H1 (cell line): ENCODE measurements at regions not wholly inside any gene's neighbourhood (a gene's known extent, or its start where the extent isn't known, plus 50 kb on each side); places are given as distances from the start of the nearest gene placed in this dataset.

Experiments
- CTCF ChIA-PET: fragments of 300-600 bp; sonication (Branson Sonifier 250); formaldehyde crosslinking; loops from one replicate; lab custom pipeline; 2021; ENCODE audit not compliant: partially characterized antibody; lab: Charles Lee
- POLR2A ChIA-PET: fragments of 300-600 bp; sonication (Branson Sonifier 250); formaldehyde crosslinking; loops from one replicate; lab custom pipeline; 2021; ENCODE audit warnings: inconsistent platforms; ENCODE audit not compliant: partially characterized antibody; lab: Charles Lee
- DNase-seq, 2 experiments: peaks; one replicate each; pipeline versions ENCODE4 v3.0.0 to v3.0.0-alpha.2; 2010 to 2022; ENCODE audit warnings: low spot score in 2 of 2, low read depth in 1 of 2, mixed read lengths in 1 of 2
- FAIRE-seq: peaks from 2 replicates; lab custom pipeline; 2011; peaks lifted over from hg19 to GRCh38; lab: Jason Lieb, UNC
- H2AFZ ChIP-seq: 2 replicates; pipeline ENCODE4 v1.8.1; 2012; ENCODE audit warnings: low read length, inconsistent platforms
- H2AK5ac ChIP-seq: 2 replicates; pipeline ENCODE4 v1.6.1; 2013; ENCODE audit warnings: low read depth, low read length
- H2BK120ac ChIP-seq: replicated peaks from 2 replicates; pipeline ENCODE3; 2013; ENCODE audit warnings: low read depth, low read length, inconsistent platforms
- H2BK12ac ChIP-seq: 2 replicates; pipeline ENCODE4 v1.6.1; 2013; ENCODE audit warnings: low read depth, low read length
- H2BK15ac ChIP-seq: 2 replicates; pipeline ENCODE4 v1.6.1; 2013; ENCODE audit warnings: low read length
- H2BK20ac ChIP-seq: 2 replicates; pipeline ENCODE4 v1.6.1; 2013; ENCODE audit warnings: low read length
- H2BK5ac ChIP-seq: 2 replicates; pipeline ENCODE4 v1.6.1; 2013; ENCODE audit warnings: low read depth, low read length
- H3K14ac ChIP-seq: 2 replicates; pipeline ENCODE4 v1.6.1; 2013; ENCODE audit warnings: inconsistent platforms; ENCODE audit not compliant: insufficient read length
- H3K18ac ChIP-seq: 2 replicates; pipeline ENCODE4 v1.6.1; 2013; ENCODE audit warnings: low read length; ENCODE audit errors: extremely low read depth
- H3K23ac ChIP-seq: 2 replicates; pipeline ENCODE4 v1.6.1; 2013; ENCODE audit warnings: inconsistent platforms; ENCODE audit not compliant: insufficient read length
- H3K23me2 ChIP-seq: 2 replicates; pipeline ENCODE4 v1.6.1; 2013; ENCODE audit warnings: low read depth, low read length
- H3K27ac ChIP-seq: 2 replicates; pipeline ENCODE4 v1.6.1; 2011; ENCODE audit warnings: low read depth, low read length, inconsistent platforms
- H3K27me3 ChIP-seq, 4 experiments: replicated peaks in 1 of 4; 1 replicate in 1 of 4; 2 replicates in 3 of 4; pipeline versions ENCODE4 v1.6.1 to v1.8.1; 2011 to 2013; ENCODE audit warnings: low read length in 3 of 4, mild to moderate bottlenecking in 3 of 4, inconsistent platforms in 2 of 4, mixed read lengths in 2 of 4, moderate library complexity in 1 of 4; ENCODE audit not compliant: control insufficient read depth in 3 of 4, insufficient read depth in 3 of 4; ENCODE audit errors: extremely low read depth in 1 of 4
- H3K36me3 ChIP-seq, 4 experiments: 2 replicates each; pipeline versions ENCODE4 v1.6.1 to v1.8.1; 2011 to 2013; ENCODE audit warnings: mild to moderate bottlenecking in 4 of 4, low read length in 3 of 4, moderate library complexity in 2 of 4, control low read depth in 1 of 4, inconsistent platforms in 1 of 4; ENCODE audit not compliant: insufficient read depth in 4 of 4, control insufficient read depth in 2 of 4
- H3K4ac ChIP-seq: replicated peaks from 2 replicates; pipeline ENCODE3; 2013; ENCODE audit warnings: low read length, low read depth, mixed read lengths, inconsistent platforms; ENCODE audit not compliant: insufficient read length
- H3K4me1 ChIP-seq, 4 experiments: replicated peaks in 1 of 4; 1 replicate in 1 of 4; 2 replicates in 3 of 4; pipeline versions ENCODE4 v1.6.1 to v1.8.1; 2011 to 2013; ENCODE audit warnings: low read length in 3 of 4, inconsistent platforms in 2 of 4, mixed read lengths in 1 of 4; ENCODE audit not compliant: insufficient read depth in 4 of 4, control insufficient read depth in 3 of 4
- H3K4me2 ChIP-seq, 2 experiments: 2 replicates each; pipeline versions ENCODE4 v1.6.1 to v1.8.1; 2011 to 2013; ENCODE audit warnings: low read depth in 2 of 2, low read length in 2 of 2, control low read depth in 1 of 2, inconsistent platforms in 1 of 2, mild to moderate bottlenecking in 1 of 2; ENCODE audit not compliant: insufficient read depth in 1 of 2
- H3K4me3 ChIP-seq, 4 experiments: fragments of 200-600, 300-600 bp in 1 of 4; sonication (generic), shearing (Covaris generic), sonication (Bioruptor Twin) in 1 of 4; 2 replicates each; pipeline versions ENCODE4 v1.5.1 to v1.8.1; 2011 to 2016; ENCODE audit warnings: low read length in 4 of 4, low read depth in 3 of 4, control low read depth in 2 of 4, inconsistent platforms in 2 of 4, mild to moderate bottlenecking in 2 of 4, mixed read lengths in 1 of 4, moderate library complexity in 1 of 4; ENCODE audit not compliant: insufficient read depth in 2 of 4; ENCODE audit errors: extremely low read depth in 1 of 4
- H3K56ac ChIP-seq: replicated peaks from 2 replicates; pipeline ENCODE3; 2013; ENCODE audit warnings: low read depth, mild to moderate bottlenecking, mixed read lengths, low read length, inconsistent platforms; ENCODE audit not compliant: insufficient read length
- H3K79me1 ChIP-seq: 2 replicates; pipeline ENCODE4 v1.6.1; 2013; ENCODE audit warnings: low read depth, low read length, control low read depth
- H3K79me2 ChIP-seq, 2 experiments: 2 replicates each; pipeline versions ENCODE4 v1.6.1 to v1.8.1; 2012 to 2013; ENCODE audit warnings: low read length in 2 of 2, mild to moderate bottlenecking in 2 of 2, inconsistent platforms in 1 of 2; ENCODE audit not compliant: insufficient read depth in 2 of 2, control insufficient read depth in 1 of 2
- H3K9ac ChIP-seq, 4 experiments: replicated peaks in 1 of 4; 1 replicate in 1 of 4; 2 replicates in 3 of 4; pipeline versions ENCODE4 v1.6.1 to v1.8.1; 2011 to 2013; ENCODE audit warnings: low read depth in 3 of 4, low read length in 3 of 4, control low read depth in 2 of 4, mild to moderate bottlenecking in 2 of 4, moderate library complexity in 2 of 4, inconsistent platforms in 1 of 4; ENCODE audit errors: extremely low read depth in 1 of 4
- H3K9me3 ChIP-seq, 2 experiments: 2 replicates each; pipeline versions ENCODE4 v1.6.1 to v1.8.1; 2012 to 2013; ENCODE audit warnings: mild to moderate bottlenecking in 2 of 2, moderate library complexity in 2 of 2, control low read depth in 1 of 2, inconsistent platforms in 1 of 2, low read depth in 1 of 2, low read length in 1 of 2, mixed read lengths in 1 of 2; ENCODE audit not compliant: insufficient read depth in 2 of 2
- H4K20me1 ChIP-seq, 2 experiments: replicated peaks in 1 of 2; 2 replicates each; pipeline versions ENCODE3 to v1.8.1; 2011 to 2013; ENCODE audit warnings: inconsistent platforms in 2 of 2, low read length in 2 of 2, mild to moderate bottlenecking in 1 of 2; ENCODE audit not compliant: insufficient read depth in 2 of 2, control insufficient read depth in 1 of 2
- H4K5ac ChIP-seq: 2 replicates; pipeline ENCODE4 v1.6.1; 2013; ENCODE audit warnings: low read length, low read depth, mixed read lengths, inconsistent platforms; ENCODE audit not compliant: insufficient read length
- H4K8ac ChIP-seq: 2 replicates; pipeline ENCODE4 v1.8.0; 2013; ENCODE audit warnings: mild to moderate bottlenecking, moderate library complexity, low read length, inconsistent platforms; ENCODE audit not compliant: insufficient read depth; ENCODE audit errors: extremely low read depth
- H4K91ac ChIP-seq: replicated peaks from 2 replicates; pipeline ENCODE3; 2013; ENCODE audit warnings: low read length, mixed read lengths, inconsistent platforms; ENCODE audit not compliant: insufficient read length
- CBX5 ChIP-seq: fragments of 300-800, 300-1000 bp; sonication (generic); IDR thresholded peaks from 2 replicates; pipeline ENCODE4 v1.7.1; 2016; ENCODE audit warnings: antibody characterized with exemption, low read length, low read depth
- CBX8 ChIP-seq: fragments of 300-800, 300-1000 bp; sonication (generic); IDR thresholded peaks from 2 replicates; pipeline ENCODE4 v1.7.1; 2016; ENCODE audit warnings: low read depth, low read length, borderline replicate concordance
- CHD1 ChIP-seq: IDR thresholded peaks from 2 replicates; pipeline ENCODE4 v1.6.1; 2012; ENCODE audit warnings: low read depth, low read length, improper control_type of control experiment
- NANOG ChIP-seq: IDR thresholded peaks from 2 replicates; pipeline ENCODE4 v1.6.1; 2011; ENCODE audit warnings: low read length, low read depth, mild to moderate bottlenecking, inconsistent platforms; ENCODE audit not compliant: insufficient read depth, poor library complexity, severe bottlenecking
- PHF8 ChIP-seq: fragments of 200-600 bp; sonication (generic); conservative IDR thresholded peaks from 2 replicates; pipeline ENCODE4 v1.7.1; 2012; ENCODE audit warnings: low read depth, mild to moderate bottlenecking, inconsistent platforms, low read length, moderate library complexity
- POLR2A ChIP-seq, 2 experiments: IDR thresholded peaks; 1 replicate in 1 of 2; 2 replicates in 1 of 2; pipeline ENCODE4 v1.6.1; 2011; ENCODE audit warnings: low read depth in 2 of 2, low read length in 2 of 2, mild to moderate bottlenecking in 2 of 2; ENCODE audit errors: control extremely low read depth in 1 of 2
- POLR2AphosphoS5 ChIP-seq: IDR thresholded peaks from 2 replicates; pipeline ENCODE4 v1.6.1; 2011; ENCODE audit warnings: low read depth, low read length
- POU5F1 ChIP-seq: IDR thresholded peaks from 2 replicates; pipeline ENCODE4 v1.6.1; 2011; ENCODE audit warnings: low read depth, mild to moderate bottlenecking, low read length, moderate library complexity
- RFX5 ChIP-seq: IDR thresholded peaks from 2 replicates; pipeline ENCODE4 v1.6.1; 2011; ENCODE audit warnings: low read depth, low read length, improper control_type of control experiment, borderline replicate concordance
- SIRT6 ChIP-seq: IDR thresholded peaks from one replicate; pipeline ENCODE4 v1.7.1; 2012; ENCODE audit warnings: low read length, inconsistent platforms
- SP2 ChIP-seq: IDR thresholded peaks from 2 replicates; pipeline ENCODE4 v1.6.1; 2012; ENCODE audit warnings: mild to moderate bottlenecking, low read length, inconsistent platforms
- TBP ChIP-seq: IDR thresholded peaks from 2 replicates; pipeline ENCODE4 v1.6.1; 2011; ENCODE audit warnings: low read depth, low read length, improper control_type of control experiment
- TEAD4 ChIP-seq: IDR thresholded peaks from 2 replicates; pipeline ENCODE4 v1.6.1; 2012; ENCODE audit warnings: low read depth, low read length, inconsistent platforms, mixed read lengths
- WGBS, 2 experiments: shearing (Covaris generic) in 1 of 2; methylation state at CpG; one replicate each; pipeline versions ENCODE4 v1.1.6 to v1.1.7; 2013 to 2015; ENCODE audit warnings: low lambda C conversion rate in 2 of 2, mixed read lengths in 2 of 2, inconsistent platforms in 1 of 2, low coverage in 1 of 2, missing lambda C conversion rate in 1 of 2; ENCODE audit not compliant: insufficient replicate concordance in 2 of 2, insufficient coverage in 1 of 2, insufficient read length in 1 of 2; ENCODE audit errors: extremely low coverage in 1 of 2, missing lambda C conversion rate in 1 of 2; 5-methylcytosine and 5-hydroxymethylcytosine counted together
- TF ChIP-seq, protein P1 (sequence below): IDR thresholded peaks from 2 replicates; pipeline ENCODE4 v1.6.1; 2012; ENCODE audit warnings: inconsistent platforms

DNA sequence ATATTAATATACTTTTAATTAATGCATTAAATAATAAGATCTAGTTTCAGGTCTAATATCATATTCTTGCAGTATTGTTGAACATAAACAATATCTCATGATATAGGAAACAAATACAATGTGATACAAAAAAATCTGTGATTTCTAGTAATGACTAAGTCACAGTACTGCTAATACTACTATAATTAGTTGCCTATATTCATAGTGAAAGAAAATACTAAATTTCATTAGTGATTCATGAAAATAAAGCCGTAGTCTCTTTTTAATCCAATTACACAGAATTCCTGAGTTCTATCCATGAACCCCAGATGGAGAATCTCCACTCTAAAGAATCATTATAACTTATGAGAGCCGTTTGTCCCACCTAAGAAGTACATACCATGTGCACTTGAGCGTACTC, 266.3 kb upstream of the ACVR2A start:
- H3K4me1 ChIP-seq: no peaks in the 10 kb centered on the region
- H4K8ac ChIP-seq: no peak overlapping the region
- H3K4me3 ChIP-seq: no peak overlapping the region
- no peak overlapping the region for H2BK15ac ChIP-seq
- no peaks in the 10 kb centered on the region for H3K79me1 ChIP-seq
- TF ChIP-seq TBP (no peak), RFX5 (no peak), TEAD4 (no peak), CBX8 (no peak), CHD1 (no peak), SIRT6 (no peak), POLR2A (IDR thresholded peaks at IDR 0.05; ENCODE audit: control extremely low read depth in 1 of 2, low read depth in 2 of 2, low read length in 2 of 2) (no peak), NANOG (no peak), CBX5 (no peak), PHF8 (no peak), POLR2AphosphoS5 (no peak), POU5F1 (no peak), SP2 (no peak)
- TF ChIP-seq, protein P1, sequence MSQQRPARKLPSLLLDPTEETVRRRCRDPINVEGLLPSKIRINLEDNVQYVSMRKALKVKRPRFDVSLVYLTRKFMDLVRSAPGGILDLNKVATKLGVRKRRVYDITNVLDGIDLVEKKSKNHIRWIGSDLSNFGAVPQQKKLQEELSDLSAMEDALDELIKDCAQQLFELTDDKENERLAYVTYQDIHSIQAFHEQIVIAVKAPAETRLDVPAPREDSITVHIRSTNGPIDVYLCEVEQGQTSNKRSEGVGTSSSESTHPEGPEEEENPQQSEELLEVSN: no peak
- no peak overlapping the region for H2BK12ac ChIP-seq
- POLR2A ChIA-PET: no interaction called here
- H2BK20ac ChIP-seq: no peak overlapping the region
- H3K36me3 ChIP-seq: no peaks in the 10 kb centered on the region
- no peak overlapping the region for H3K4me2 ChIP-seq
- H4K20me1 ChIP-seq: no peaks in the 10 kb centered on the region
- H3K56ac ChIP-seq: no peak overlapping the region
- no peaks in the 10 kb centered on the region for H3K79me2 ChIP-seq
- no peak overlapping the region for H3K18ac ChIP-seq
- H2AK5ac ChIP-seq: no peak overlapping the region
- FAIRE-seq (no peak), DNase-seq (no peak)
- no peaks in the 10 kb centered on the region for H3K9me3 ChIP-seq
- no peak overlapping the region for H4K91ac ChIP-seq
- CTCF ChIA-PET: no interaction called here
- no peak overlapping the region for H3K4ac ChIP-seq
- H3K23me2 ChIP-seq: no peaks in the 10 kb centered on the region
- no peak overlapping the region for H4K5ac ChIP-seq
- 94% methylated on average over 3 of the region's 3 CpGs; no CpG with 5 or more reads in 1 of the 2 experiments for WGBS, 2 experiments
- H3K14ac ChIP-seq: no peak overlapping the region
- no peak overlapping the region for H3K23ac ChIP-seq
- no peak overlapping the region for H2AFZ ChIP-seq
- H3K9ac ChIP-seq: no peak overlapping the region
- no peak overlapping the region for H2BK120ac ChIP-seq
- H2BK5ac ChIP-seq: no peak overlapping the region
- H3K27me3 ChIP-seq: no peaks in the 10 kb centered on the region
- H3K27ac ChIP-seq: no peak overlapping the region
